Activated CD4-positive, alpha-beta T cell treated with anti-CD3 and anti-CD28 coated beads, Interleukin-2, amount 10 ng/mL, durations not matched to agents 7 days and 5 days (primary cell): ENCODE measurements at regions not wholly inside any gene's neighbourhood (a gene's known extent, or its start where the extent isn't known, plus 50 kb on each side); places are given as distances from the start of the nearest gene placed in this dataset.

Source experiments
- CTCF ChIA-PET: fragments of 350-600 bp; sonication (Branson Sonifier 250); formaldehyde crosslinking; loops from one replicate; lab custom pipeline; 2021; ENCODE audit warnings: antibody characterized with exemption; lab: Charles Lee
- POLR2A ChIA-PET: fragments of 350-600 bp; sonication (Branson Sonifier 250); formaldehyde crosslinking; loops from one replicate; lab custom pipeline; 2021; ENCODE audit warnings: antibody characterized with exemption; lab: Charles Lee
- DNase-seq: peaks from one replicate; pipeline ENCODE4 v3.0.0-alpha.2; 2020
- H3K27ac Mint-ChIP-seq: one replicate; pipeline ENCODE4 v1.8.0; 2021; ENCODE audit warnings: mild to moderate bottlenecking, moderate library complexity, mixed read lengths
- H3K27me3 Mint-ChIP-seq: one replicate; pipeline ENCODE4 v1.8.0; 2021; ENCODE audit warnings: mixed read lengths
- H3K36me3 Mint-ChIP-seq: one replicate; pipeline ENCODE4 v1.8.0; 2021; ENCODE audit warnings: low read depth, mixed read lengths
- H3K4me1 Mint-ChIP-seq: one replicate; pipeline ENCODE4 v1.8.0; 2021; ENCODE audit warnings: mixed read lengths
- H3K4me3 Mint-ChIP-seq: one replicate; pipeline ENCODE4 v1.8.0; 2021; ENCODE audit warnings: mild to moderate bottlenecking, moderate library complexity, mixed read lengths
- H3K9me3 Mint-ChIP-seq: one replicate; pipeline ENCODE4 v1.8.0; 2021; ENCODE audit warnings: mixed read lengths

DNA sequence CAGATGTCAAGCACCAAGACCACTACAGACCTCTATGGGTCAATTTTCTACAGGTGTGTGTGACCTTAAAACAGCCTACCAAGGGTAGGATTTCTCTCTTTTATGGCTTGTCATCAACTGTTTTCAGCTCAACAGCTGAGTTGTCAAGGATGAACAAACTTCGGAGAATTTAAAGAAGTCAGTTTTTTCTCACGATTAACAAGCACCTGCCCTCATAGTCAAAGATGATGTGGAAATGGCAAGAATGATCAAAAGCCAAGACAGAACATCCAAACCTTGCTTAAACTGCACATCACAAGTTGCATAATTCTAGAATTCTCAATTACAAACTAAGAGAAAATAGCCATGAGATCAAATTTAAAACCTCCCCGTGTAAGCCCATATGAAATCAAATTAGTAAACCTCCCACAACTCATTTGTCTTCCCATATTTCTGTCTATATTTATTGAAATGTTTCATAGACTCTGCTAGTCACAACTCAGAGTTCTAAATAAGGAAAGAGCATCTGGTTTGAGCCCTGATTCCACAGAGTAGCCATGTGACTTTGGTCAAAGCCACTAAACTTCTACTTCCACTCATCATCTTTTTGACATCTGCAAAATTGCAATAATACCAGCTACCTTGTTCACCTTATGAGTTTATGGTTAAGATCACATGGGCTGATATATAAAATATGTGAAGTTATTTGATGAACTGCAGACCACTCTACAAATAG is 521.5 kb upstream of the HTR2A start:
- ChIA-PET POLR2A (no interaction called here), CTCF (no interaction called here)
- no peaks in the 10 kb centered on the region for H3K36me3 Mint-ChIP-seq
- no peak for DNase-seq
- H3K9me3 Mint-ChIP-seq = no peaks in the 10 kb centered on the region
- H3K4me1 Mint-ChIP-seq = no peaks in the 10 kb centered on the region
- H3K27ac Mint-ChIP-seq = no peak overlapping the region
- H3K27me3 Mint-ChIP-seq = no peaks in the 10 kb centered on the region
- H3K4me3 Mint-ChIP-seq = no peak overlapping the region

DNA sequence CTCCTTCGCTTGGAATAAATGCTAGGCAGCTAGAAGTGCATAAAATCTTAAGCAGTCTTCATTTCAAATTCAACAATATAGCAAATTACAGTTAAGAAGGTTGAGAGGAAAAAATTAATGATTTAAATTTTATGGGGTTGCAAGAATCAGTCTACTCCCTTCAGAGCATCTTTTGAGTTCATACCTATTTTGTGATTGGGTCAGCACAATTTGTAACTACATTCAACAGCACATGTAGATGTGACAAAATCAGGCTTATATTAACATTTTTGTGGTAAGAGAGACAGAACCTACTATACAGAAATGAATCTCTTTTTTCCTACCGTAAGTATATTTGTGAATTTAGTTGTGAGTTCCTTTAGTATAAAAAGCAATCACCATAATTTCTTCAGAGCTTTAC is 520.6 kb upstream of the HTR2A start:
- ChIA-PET POLR2A (no interaction called here), CTCF (no interaction called here)
- Mint-ChIP-seq H3K4me1 (no peaks in the 10 kb centered on the region), H3K27me3 (no peaks in the 10 kb centered on the region), H3K27ac (no peak overlapping the region), H3K4me3 (no peak overlapping the region), H3K9me3 (no peaks in the 10 kb centered on the region), H3K36me3 (no peaks in the 10 kb centered on the region)
- no peak for DNase-seq

DNA sequence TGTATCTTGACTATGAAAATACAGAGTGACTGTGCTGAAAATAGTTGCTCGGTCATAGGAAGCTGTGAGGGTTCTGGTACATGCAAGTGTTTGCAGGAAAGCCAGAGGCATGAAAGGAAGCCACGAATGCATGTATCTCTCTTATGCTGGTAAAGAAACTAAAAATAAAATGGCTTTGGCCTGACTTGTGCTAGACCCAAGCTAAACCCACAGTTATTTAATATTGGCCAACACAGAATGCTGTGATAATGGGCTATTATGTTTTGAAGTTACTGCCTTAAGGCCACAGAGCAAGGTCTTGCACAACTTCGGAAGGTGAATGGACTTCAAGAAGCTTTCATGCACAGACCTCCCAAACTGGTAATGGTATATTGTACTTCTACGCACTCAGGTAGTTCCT is 518.2 kb upstream of the HTR2A start:
- POLR2A ChIA-PET = no interaction called here
- Mint-ChIP-seq H3K9me3 (no peaks in the 10 kb centered on the region), H3K4me1 (no peaks in the 10 kb centered on the region), H3K27ac (no peak overlapping the region), H3K4me3 (no peak overlapping the region), H3K27me3 (no peaks in the 10 kb centered on the region), H3K36me3 (no peaks in the 10 kb centered on the region)
- DNase-seq = no peak
- CTCF ChIA-PET = no interaction called here

DNA sequence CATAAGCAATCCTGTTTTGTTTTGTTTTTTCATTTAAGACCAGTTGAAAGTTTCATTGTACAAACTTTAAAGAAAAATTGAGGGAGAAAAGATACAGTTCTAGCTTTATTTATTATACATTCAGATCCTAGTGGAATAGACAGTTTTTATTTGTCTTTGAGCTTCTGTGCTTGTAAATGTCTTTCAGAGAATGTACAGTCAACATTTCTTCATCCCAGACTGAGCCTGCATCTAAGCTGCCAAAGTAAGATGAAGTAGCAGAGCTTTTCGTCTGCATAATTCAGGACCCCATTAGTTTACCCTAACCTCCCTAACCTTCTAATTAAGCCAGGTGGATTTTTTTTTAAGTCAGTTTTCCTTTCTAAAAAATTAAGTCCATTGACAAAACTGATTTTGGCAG is 516.7 kb upstream of the HTR2A start:
- ChIA-PET POLR2A (no interaction called here), CTCF (no interaction called here)
- DNase-seq = no peak
- no peak overlapping the region for H3K27ac Mint-ChIP-seq
- H3K27me3 Mint-ChIP-seq = no peaks in the 10 kb centered on the region
- no peaks in the 10 kb centered on the region for H3K36me3 Mint-ChIP-seq
- H3K4me3 Mint-ChIP-seq = no peak overlapping the region
- H3K4me1 Mint-ChIP-seq = no peaks in the 10 kb centered on the region
- no peaks in the 10 kb centered on the region for H3K9me3 Mint-ChIP-seq

DNA sequence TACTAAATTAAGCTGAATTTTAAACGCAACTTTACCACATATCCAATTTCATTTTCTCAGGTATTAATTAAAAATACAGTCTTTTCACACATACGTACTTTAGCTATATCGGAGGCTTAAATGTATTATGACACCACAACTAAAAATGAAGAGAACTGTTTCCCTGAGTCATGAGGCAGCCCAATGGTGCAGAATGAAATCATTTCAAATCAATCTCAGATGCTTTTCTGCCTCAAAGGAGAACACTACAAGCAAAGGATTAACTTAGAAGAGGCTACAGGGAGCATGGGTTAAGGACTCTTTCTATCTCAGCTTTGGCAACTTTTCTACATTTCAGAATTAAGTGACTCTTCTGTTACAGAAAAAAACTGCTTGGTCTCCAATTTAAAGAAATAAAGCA is 516.3 kb upstream of the HTR2A start:
- ChIA-PET CTCF (no interaction called here), POLR2A (no interaction called here)
- Mint-ChIP-seq H3K27ac (no peak overlapping the region), H3K4me1 (no peaks in the 10 kb centered on the region), H3K27me3 (no peaks in the 10 kb centered on the region), H3K36me3 (no peaks in the 10 kb centered on the region), H3K9me3 (no peaks in the 10 kb centered on the region), H3K4me3 (no peak overlapping the region)
- no peak for DNase-seq

DNA sequence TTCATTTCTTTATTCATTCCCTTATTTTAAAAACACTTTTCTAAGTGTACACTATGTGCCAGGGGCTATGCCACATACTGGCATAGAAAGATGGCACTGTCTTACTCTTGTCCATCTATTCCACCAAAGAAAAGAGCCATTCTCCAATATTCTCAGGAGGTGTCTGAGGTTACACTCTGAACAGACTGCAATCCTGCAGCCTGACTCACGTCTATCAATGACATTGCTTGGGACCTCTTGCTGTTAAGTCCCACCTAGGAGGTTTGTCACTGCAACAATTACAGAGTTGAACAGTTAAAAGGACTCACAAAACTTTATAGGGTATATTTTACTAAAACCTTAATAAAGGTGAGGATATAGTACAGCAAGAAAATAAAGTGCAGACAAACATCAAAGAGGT is 512.9 kb upstream of the HTR2A start:
- CTCF ChIA-PET = no interaction called here
- Mint-ChIP-seq H3K27me3 (no peaks in the 10 kb centered on the region), H3K9me3 (no peaks in the 10 kb centered on the region), H3K4me3 (no peak overlapping the region), H3K4me1 (no peaks in the 10 kb centered on the region), H3K27ac (no peak overlapping the region), H3K36me3 (no peaks in the 10 kb centered on the region)
- POLR2A ChIA-PET = no interaction called here
- no peak for DNase-seq

DNA sequence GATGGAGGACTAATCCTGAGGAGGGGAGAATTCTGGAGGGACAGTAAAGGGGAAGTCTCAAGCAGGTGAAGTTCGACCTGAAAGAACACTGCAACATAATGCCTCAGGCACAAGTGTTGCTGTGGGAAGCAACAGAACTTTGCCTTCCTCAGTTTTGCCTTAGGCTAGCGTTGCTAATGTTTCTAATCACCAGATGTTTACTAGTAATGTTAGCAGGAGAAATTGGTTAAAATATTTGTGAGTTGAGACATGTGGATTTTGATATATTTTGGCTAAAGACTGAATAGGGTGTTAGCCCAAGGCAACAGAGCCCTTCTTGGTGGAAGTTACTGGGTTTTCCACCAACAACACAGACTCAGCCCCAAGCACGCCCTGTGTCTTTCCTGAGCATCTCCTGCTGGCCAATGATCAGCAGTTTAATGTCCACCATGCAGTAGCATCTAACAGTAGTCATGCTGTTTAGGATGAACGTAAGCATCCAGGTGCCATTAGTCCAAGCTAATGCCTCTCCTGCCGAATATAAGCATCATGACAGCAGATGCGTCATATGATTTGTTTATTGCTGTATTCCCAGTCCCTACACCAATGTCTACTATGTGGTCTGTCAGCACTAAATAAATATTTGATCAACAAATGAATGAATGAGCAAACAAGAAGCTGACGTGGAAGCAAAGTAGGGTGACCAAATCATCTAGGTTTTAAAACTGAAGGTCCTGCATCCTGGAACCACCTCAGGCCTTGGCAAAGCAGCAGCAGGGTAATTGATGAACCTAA is 511.9 kb upstream of the HTR2A start:
- H3K4me1 Mint-ChIP-seq = no peaks in the 10 kb centered on the region
- no peaks in the 10 kb centered on the region for H3K36me3 Mint-ChIP-seq
- ChIA-PET CTCF (no interaction called here), POLR2A (no interaction called here)
- no peak overlapping the region for H3K27ac Mint-ChIP-seq
- H3K9me3 Mint-ChIP-seq = no peaks in the 10 kb centered on the region
- no peaks in the 10 kb centered on the region for H3K27me3 Mint-ChIP-seq
- no peak overlapping the region for H3K4me3 Mint-ChIP-seq
- DNase-seq = no peak

DNA sequence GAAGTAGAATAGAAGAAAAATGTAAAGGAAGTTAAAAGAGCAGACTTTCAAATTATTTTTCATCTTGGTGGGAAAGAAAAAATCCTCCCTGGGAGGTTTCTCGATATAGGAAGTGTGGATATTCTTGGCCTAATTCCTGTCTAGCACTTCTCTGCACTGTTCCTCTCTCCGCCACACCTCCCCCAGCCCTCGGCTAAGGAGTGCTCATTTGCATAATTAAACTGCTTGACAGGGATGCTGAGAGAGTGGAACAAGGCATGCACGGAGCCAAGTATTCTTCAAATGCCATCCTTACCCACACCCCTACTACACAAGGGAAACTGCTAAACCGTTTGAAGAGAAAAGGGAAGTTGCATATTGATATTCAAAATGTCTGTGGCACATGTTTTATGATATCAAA is 511.0 kb upstream of the HTR2A start:
- no peak overlapping the region for H3K27ac Mint-ChIP-seq
- H3K4me1 Mint-ChIP-seq = no peaks in the 10 kb centered on the region
- no peak overlapping the region for H3K4me3 Mint-ChIP-seq
- ChIA-PET POLR2A (no interaction called here), CTCF (no interaction called here)
- H3K9me3 Mint-ChIP-seq = no peaks in the 10 kb centered on the region
- DNase-seq = no peak
- H3K27me3 Mint-ChIP-seq = no peaks in the 10 kb centered on the region
- no peaks in the 10 kb centered on the region for H3K36me3 Mint-ChIP-seq

DNA sequence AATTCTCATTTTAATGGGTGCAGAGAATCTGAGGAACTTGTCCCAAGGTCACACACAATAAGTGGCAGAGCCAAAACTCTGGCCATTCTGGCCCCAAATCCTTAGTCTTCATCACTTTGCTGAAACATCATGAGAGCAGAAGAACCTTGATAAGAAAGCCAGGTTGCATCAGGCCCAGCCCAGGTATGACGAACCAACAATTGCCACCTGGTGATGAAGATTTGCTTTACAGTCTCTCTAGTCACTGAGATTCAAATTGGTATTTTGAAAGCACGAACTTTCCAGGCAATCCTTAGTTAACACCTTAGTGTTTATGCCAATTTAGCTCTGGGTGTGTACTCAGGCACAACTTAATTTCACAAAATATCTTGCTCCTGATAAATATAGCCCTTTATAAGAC is 502.7 kb upstream of the HTR2A start:
- Mint-ChIP-seq H3K27me3 (no peaks in the 10 kb centered on the region), H3K27ac (no peak overlapping the region), H3K36me3 (no peaks in the 10 kb centered on the region), H3K4me3 (no peak overlapping the region), H3K9me3 (no peaks in the 10 kb centered on the region), H3K4me1 (peaks cover 4% of the 10 kb centered on the region)
- ChIA-PET POLR2A (no interaction called here), CTCF (no interaction called here)
- DNase-seq = no peak

DNA sequence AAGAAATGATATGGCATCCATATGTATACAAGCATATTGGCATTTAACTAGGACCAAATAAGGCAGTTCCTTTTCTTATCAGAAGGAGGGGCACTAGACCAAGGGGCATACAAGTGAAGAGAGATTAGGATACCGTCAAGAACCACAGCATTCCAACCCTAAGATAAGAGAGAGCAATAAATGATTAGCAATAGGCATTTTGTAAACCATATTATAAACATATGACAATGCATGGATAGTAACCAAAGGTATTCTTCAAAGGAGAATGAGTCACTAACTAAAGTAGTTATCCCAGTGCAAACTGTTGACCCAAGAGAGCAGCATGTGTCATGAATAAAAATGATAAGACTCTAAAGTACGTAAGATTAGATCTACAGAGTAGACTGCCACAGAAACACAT is 500.9 kb upstream of the HTR2A start:
- no peak overlapping the region for H3K4me3 Mint-ChIP-seq
- no peaks in the 10 kb centered on the region for H3K9me3 Mint-ChIP-seq
- H3K36me3 Mint-ChIP-seq = no peaks in the 10 kb centered on the region
- H3K4me1 Mint-ChIP-seq = peaks cover 4% of the 10 kb centered on the region
- no peak for DNase-seq
- ChIA-PET POLR2A (no interaction called here), CTCF (no interaction called here)
- no peak overlapping the region for H3K27ac Mint-ChIP-seq
- H3K27me3 Mint-ChIP-seq = no peaks in the 10 kb centered on the region

DNA sequence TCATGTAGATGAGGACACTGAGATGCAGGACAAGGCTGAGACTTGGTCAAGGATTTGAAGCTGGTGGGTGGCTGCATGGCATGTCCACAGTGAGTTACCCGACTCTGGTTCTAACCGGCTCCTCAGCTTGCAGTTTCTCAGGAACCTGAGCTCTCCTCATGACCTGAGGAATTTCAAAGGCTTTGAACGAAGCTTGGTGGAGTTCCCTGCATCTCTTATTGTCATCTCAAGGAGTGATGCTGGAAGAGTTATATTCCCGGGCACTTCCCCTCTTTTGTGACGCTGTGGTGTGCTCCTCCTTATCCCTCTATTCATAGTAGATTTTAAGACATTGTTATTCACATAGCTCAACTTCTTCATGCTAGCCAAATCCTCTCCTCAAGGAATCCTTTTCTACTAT is 500.1 kb upstream of the HTR2A start:
- DNase-seq = no peak
- Mint-ChIP-seq H3K4me3 (no peak overlapping the region), H3K4me1 (peaks cover 4% of the 10 kb centered on the region), H3K36me3 (no peaks in the 10 kb centered on the region), H3K27me3 (no peaks in the 10 kb centered on the region), H3K9me3 (peaks cover 2% of the 10 kb centered on the region), H3K27ac (no peak overlapping the region)
- ChIA-PET POLR2A (no interaction called here), CTCF (no interaction called here)

DNA sequence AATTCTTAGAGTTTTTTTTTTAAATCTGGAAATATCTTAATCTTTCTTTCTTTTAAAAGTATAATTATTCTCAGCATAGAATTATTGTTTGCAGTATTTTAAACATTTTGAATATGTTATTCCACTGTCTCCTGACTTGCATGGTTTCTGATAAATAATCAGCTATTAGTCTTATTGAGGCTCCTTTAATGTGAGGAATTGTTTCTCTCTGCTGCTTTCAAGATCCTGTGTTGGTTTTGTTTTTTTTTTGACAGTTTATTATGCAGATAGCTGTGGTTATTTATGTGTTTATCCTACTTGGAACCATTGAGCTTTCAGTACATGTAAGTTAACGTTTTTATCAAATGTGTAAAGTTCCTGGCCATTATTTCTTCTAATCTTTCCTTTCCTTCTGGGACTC is 477.9 kb upstream of the HTR2A start:
- Mint-ChIP-seq H3K4me3 (no peak overlapping the region), H3K27me3 (no peaks in the 10 kb centered on the region), H3K27ac (no peak overlapping the region), H3K4me1 (no peaks in the 10 kb centered on the region), H3K36me3 (no peaks in the 10 kb centered on the region), H3K9me3 (no peaks in the 10 kb centered on the region)
- POLR2A ChIA-PET = no interaction called here
- DNase-seq = no peak
- CTCF ChIA-PET = no interaction called here

DNA sequence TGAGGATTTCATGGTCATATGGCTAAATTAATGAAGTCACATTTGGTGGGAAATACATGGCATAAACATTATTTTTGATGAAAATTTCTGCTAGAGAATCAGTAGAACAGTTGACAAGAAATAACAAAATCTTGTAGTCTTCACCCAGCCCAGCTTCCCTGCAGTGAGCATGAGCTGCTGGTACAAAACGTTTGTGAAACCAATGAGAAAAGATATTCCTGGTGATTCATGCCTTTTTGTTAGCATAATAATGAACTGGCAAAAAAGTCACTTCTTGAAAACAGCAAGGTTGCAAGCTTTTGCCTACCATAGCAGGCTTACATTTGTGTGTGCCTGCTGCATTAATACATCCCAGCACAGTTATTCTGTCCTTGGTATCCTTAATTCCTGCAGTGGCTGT is 475.9 kb upstream of the HTR2A start:
- ChIA-PET CTCF (no interaction called here), POLR2A (no interaction called here)
- no peaks in the 10 kb centered on the region for H3K36me3 Mint-ChIP-seq
- H3K4me1 Mint-ChIP-seq = no peaks in the 10 kb centered on the region
- DNase-seq = no peak
- H3K4me3 Mint-ChIP-seq = no peak overlapping the region
- no peak overlapping the region for H3K27ac Mint-ChIP-seq
- H3K27me3 Mint-ChIP-seq = no peaks in the 10 kb centered on the region
- peaks cover 3% of the 10 kb centered on the region for H3K9me3 Mint-ChIP-seq

DNA sequence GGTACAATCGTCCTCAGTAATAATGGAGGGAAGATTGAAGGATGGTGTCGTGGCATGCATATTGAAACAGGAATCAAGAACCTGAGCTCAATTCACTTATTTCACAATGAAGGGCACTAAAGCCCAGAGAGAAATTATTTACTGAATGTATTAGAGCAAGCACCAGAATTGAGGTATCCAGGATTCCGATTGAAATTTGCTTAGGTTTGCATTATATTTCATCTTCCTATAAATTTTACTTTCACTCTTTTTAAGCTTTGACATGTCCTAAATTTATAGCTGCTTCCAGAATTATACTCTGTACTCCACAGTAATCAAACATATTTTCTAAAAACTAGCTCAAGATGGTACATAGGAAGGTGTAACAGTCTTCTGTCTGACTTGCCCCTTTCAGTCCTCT is 454.9 kb upstream of the HTR2A start:
- H3K27me3 Mint-ChIP-seq = no peaks in the 10 kb centered on the region
- no peak for DNase-seq
- ChIA-PET CTCF (interaction anchor here (1.1 kb wide), 1 partner anchor 347 kb away, joined by 4 read pairs; no protein-coding TSS in a partner anchor), POLR2A (no interaction called here)
- no peak overlapping the region for H3K4me3 Mint-ChIP-seq
- H3K4me1 Mint-ChIP-seq = no peaks in the 10 kb centered on the region
- no peak overlapping the region for H3K27ac Mint-ChIP-seq
- H3K36me3 Mint-ChIP-seq = no peaks in the 10 kb centered on the region
- H3K9me3 Mint-ChIP-seq = no peaks in the 10 kb centered on the region
